ENCODE measurements at regions not wholly inside any gene's neighbourhood (a gene's known extent, or its start where the extent isn't known, plus 50 kb on each side); places are given as distances from the start of the nearest gene placed in this dataset.
A peak's percentile ranks its signal among the peaks of the same experiment; 100 is the strongest.

GRCh38 chr10:55160655-55161283 is 359.7 kb upstream of the PCDH15 start:
- TF ChIP-seq EZH2 (IDR thresholded peaks at IDR 0.05; ENCODE audit: low read length, unreplicated experiment) (no peak), EZH2phosphoT487 (IDR thresholded peaks at IDR 0.05; ENCODE audit: borderline replicate concordance, low read length) (no peak), CTCF (conservative IDR thresholded peaks at IDR 0.05; ENCODE audit: low read depth, low read length) (no peak)
- Histone ChIP-seq H3K27ac (ENCODE audit: low read length) (no peak overlapping the region), H3K9me2 (replicated peaks; ENCODE audit: low read length) (no peaks in the 10 kb centered on the region), H3K9me3 (ENCODE audit: low read length) (no peaks in the 10 kb centered on the region), H4K20me1 (ENCODE audit: low read length) (no peaks in the 10 kb centered on the region), H3K4me1 (ENCODE audit: insufficient read depth, low read length) (no peaks in the 10 kb centered on the region), H3K4me3 (ENCODE audit: low read length) (no peak overlapping the region), H3K79me2 (ENCODE audit: low read length) (no peaks in the 10 kb centered on the region), H3F3A (ENCODE audit: low read length, unreplicated experiment) (no peaks in the 10 kb centered on the region), H3K9ac (ENCODE audit: low read length) (no peak overlapping the region), H3K27me3 (ENCODE audit: low read length) (no peaks in the 10 kb centered on the region), H2AFZ (ENCODE audit: low read length) (no peak overlapping the region), H3K4me2 (ENCODE audit: low read length) (no peak overlapping the region), H3K36me3 (ENCODE audit: low read depth, low read length) (no peaks in the 10 kb centered on the region)
- ATAC-seq (peak; percentile 69), DNase-seq (peak; percentile 35)
- ChIA-PET POLR2A (ENCODE audit: unreplicated experiment) (no interaction called here), CTCF (no interaction called here)
- intact Hi-C loops (cut with micrococcal nuclease), result no loop called here
- BruUV-seq (replicated peaks), result no TSS peak

DNA sequence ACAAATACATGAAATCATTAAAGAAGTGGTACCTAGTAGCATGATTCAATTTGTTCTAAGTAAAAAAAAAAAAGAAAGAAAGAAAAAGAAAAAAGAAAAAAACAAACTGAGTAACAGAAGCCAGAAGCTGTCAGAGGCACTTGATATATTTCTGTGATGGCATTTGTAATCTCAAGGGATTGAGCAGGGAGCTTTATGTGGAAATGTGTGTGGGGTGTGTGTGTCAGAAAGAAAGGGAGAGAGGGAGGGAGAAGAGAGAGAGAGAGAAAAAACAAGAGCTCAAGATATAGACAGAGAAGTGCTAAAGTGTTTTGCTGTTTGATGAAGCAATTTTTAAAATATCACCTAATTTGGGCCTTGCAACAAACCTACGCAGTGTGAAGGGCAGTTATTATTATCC is 357.6 kb upstream of the PCDH15 start:
- ATAC-seq (no peak), DNase-seq (no peak)
- TF ChIP-seq CTCF (conservative IDR thresholded peaks at IDR 0.05; ENCODE audit: low read depth, low read length), result no peak
- no TSS peak for BruUV-seq (replicated peaks)
- Histone ChIP-seq H3K4me2 (ENCODE audit: low read length) (no peak overlapping the region), H3K4me3 (ENCODE audit: low read length) (no peak overlapping the region), H3K79me2 (ENCODE audit: low read length) (no peaks in the 10 kb centered on the region), H3K4me1 (ENCODE audit: insufficient read depth, low read length) (no peaks in the 10 kb centered on the region), H3K27me3 (ENCODE audit: low read length) (no peaks in the 10 kb centered on the region), H3K27ac (ENCODE audit: low read length) (no peak overlapping the region), H3K9ac (ENCODE audit: low read length) (no peak overlapping the region), H3K36me3 (ENCODE audit: low read depth, low read length) (no peaks in the 10 kb centered on the region), H3K9me3 (ENCODE audit: low read length) (no peaks in the 10 kb centered on the region), H3K9me2 (replicated peaks; ENCODE audit: low read length) (no peaks in the 10 kb centered on the region), H4K20me1 (ENCODE audit: low read length) (no peaks in the 10 kb centered on the region), H2AFZ (ENCODE audit: low read length) (no peak overlapping the region), H3F3A (ENCODE audit: low read length, unreplicated experiment) (no peaks in the 10 kb centered on the region)
- ChIA-PET POLR2A (ENCODE audit: unreplicated experiment) (no interaction called here), CTCF (no interaction called here)
- intact Hi-C loops (cut with micrococcal nuclease), result no loop called here

- Histone ChIP-seq H3K9ac (ENCODE audit: low read length) (no peak overlapping the region), H3K27me3 (ENCODE audit: low read length) (no peaks in the 10 kb centered on the region), H3K27ac (ENCODE audit: low read length) (no peak overlapping the region), H3K4me3 (ENCODE audit: low read length) (no peak overlapping the region), H3K9me2 (replicated peaks; ENCODE audit: low read length) (no peaks in the 10 kb centered on the region), H3K36me3 (ENCODE audit: low read depth, low read length) (no peaks in the 10 kb centered on the region), H3K9me3 (ENCODE audit: low read length) (no peaks in the 10 kb centered on the region), H3F3A (ENCODE audit: low read length, unreplicated experiment) (no peaks in the 10 kb centered on the region), H3K79me2 (ENCODE audit: low read length) (no peaks in the 10 kb centered on the region), H4K20me1 (ENCODE audit: low read length) (no peaks in the 10 kb centered on the region), H2AFZ (ENCODE audit: low read length) (no peak overlapping the region), H3K4me2 (ENCODE audit: low read length) (no peak overlapping the region), H3K4me1 (ENCODE audit: insufficient read depth, low read length) (no peaks in the 10 kb centered on the region)
- intact Hi-C loops (cut with micrococcal nuclease), result no loop called here
- no TSS peak for BruUV-seq (replicated peaks)
- POLR2A ChIA-PET (ENCODE audit: unreplicated experiment), result interaction anchor here (0.6 kb wide), 1 partner anchor 484 kb away, joined by 3 read pairs; no protein-coding TSS in a partner anchor
- CTCF ChIA-PET, result no interaction called here
- DNase-seq (peak; percentile 48), ATAC-seq (peak; percentile 91)
- TF ChIP-seq EZH2phosphoT487 (IDR thresholded peaks at IDR 0.05; ENCODE audit: borderline replicate concordance, low read length), result no peak
- TF ChIP-seq CTCF (conservative IDR thresholded peaks at IDR 0.05; ENCODE audit: low read depth, low read length), result no peak
- no peak for TF ChIP-seq EZH2 (IDR thresholded peaks at IDR 0.05; ENCODE audit: low read length, unreplicated experiment)
Measured at GRCh38 chr10:55146032-55146431, 345.0 kb upstream of the PCDH15 start.
